Right lobe of liver (tissue), 4 donors: ENCODE measurements at regions not wholly inside any gene's neighbourhood (a gene's known extent, or its start where the extent isn't known, plus 50 kb on each side); places are given as distances from the start of the nearest gene placed in this dataset.

Experiments
- CTCF ChIP-seq, 4 donors: fragments of 200-600 bp in 3 of 4; fragments of 450-650 bp in 1 of 4; IDR thresholded peaks; one replicate each; pipeline versions ENCODE4 v1.5.1 to v1.8.0; 2016 to 2022; ENCODE audit warnings: antibody characterized with exemption in 4 of 4, mild to moderate bottlenecking in 2 of 4
- POLR2A ChIP-seq: fragments of 450-650 bp; IDR thresholded peaks from one replicate; pipeline ENCODE4 v1.6.1; 2017; ENCODE audit warnings: antibody characterized with exemption, mild to moderate bottlenecking
- donor health status: DM: no; HTN: no; CAD: no.
- donor health status: DM: no; HTN: no; CAD: no.
- donor health status: DM: no; HTN: yes; CAD: no.

GRCh38 chr3:181955566-181955965 lies 243.8 kb downstream of the SOX2 start:
- no peak for TF ChIP-seq CTCF (IDR thresholded peaks at IDR 0.05)
- no peak for TF ChIP-seq POLR2A
